Thyroid gland (tissue), 4 donors: ENCODE measurements at regions not wholly inside any gene's neighbourhood (a gene's known extent, or its start where the extent isn't known, plus 50 kb on each side); places are given as distances from the start of the nearest gene placed in this dataset.

Experiments
- DNase-seq, 2 donors: peaks; one replicate each; pipeline ENCODE4 v3.0.0-alpha.2; 2019
- H3K27ac ChIP-seq, 3 donors: fragments of 200-600 bp; sonication (generic); 1 replicate in 2 of 3; 2 replicates in 1 of 3; pipeline ENCODE4 v1.5.1; 2016 to 2019; ENCODE audit warnings: mild to moderate bottlenecking in 1 of 3, moderate library complexity in 1 of 3
- H3K27me3 ChIP-seq: fragments of 200-600 bp; sonication (generic); one replicate; pipeline ENCODE4 v1.5.1; 2019
- H3K36me3 ChIP-seq, 2 donors: fragments of 200-600 bp; sonication (generic); one replicate each; pipeline ENCODE4 v1.5.1; 2016 to 2019
- H3K4me1 ChIP-seq, 2 donors: fragments of 200-600 bp; sonication (generic); one replicate each; pipeline ENCODE4 v1.5.1; 2017 to 2019
- H3K4me3 ChIP-seq, 3 donors: fragments of 200-600 bp; sonication (generic); replicated peaks in 1 of 3; 1 replicate in 2 of 3; 2 replicates in 1 of 3; pipeline ENCODE4 v1.5.1; 2016; ENCODE audit warnings: mild to moderate bottlenecking in 1 of 3
- H3K9me3 ChIP-seq: fragments of 200-600 bp; sonication (generic); one replicate; pipeline ENCODE4 v1.5.1; 2017
- CTCF ChIP-seq, 6 experiments: fragments of 200-600 bp in 3 of 6; fragments of 450-650 bp in 3 of 6; sonication (generic) in 3 of 6; IDR thresholded peaks; one replicate each; pipeline ENCODE4 v1.5.1; 2016 to 2019; ENCODE audit warnings: antibody characterized with exemption in 6 of 6, mild to moderate bottlenecking in 2 of 6, inconsistent platforms in 1 of 6, moderate library complexity in 1 of 6
- POLR2A ChIP-seq, 2 donors: fragments of 450-650 bp; IDR thresholded peaks; one replicate each; pipeline ENCODE4 v1.6.1; 2017; ENCODE audit warnings: antibody characterized with exemption in 2 of 2, mild to moderate bottlenecking in 2 of 2, moderate library complexity in 1 of 2
- WGBS, 2 donors: methylation state at CpG; one replicate each; pipeline ENCODE4 v1.1.5; 2017; 5-methylcytosine and 5-hydroxymethylcytosine counted together
- intact Hi-C: fragments of 100-400 bp; cut with DNase I; formaldehyde crosslinking; loops from one replicate; pipeline ENCODE4 v1.15.1; 2023

GRCh38 chr5:174189654-174190541 lies 144.4 kb downstream of the NSG2 start:
- no peaks in the 10 kb centered on the region for H3K36me3 ChIP-seq
- DNase-seq: no peak
- H3K4me1 ChIP-seq: no peaks in the 10 kb centered on the region
- no peak overlapping the region for H3K4me3 ChIP-seq
- 41 to 46% methylated on average over 18 of the region's 19 CpGs for WGBS, 2 donors
- no peak overlapping the region for H3K27ac ChIP-seq
- no peaks in the 10 kb centered on the region for H3K9me3 ChIP-seq
- no peaks in the 10 kb centered on the region for H3K27me3 ChIP-seq
- TF ChIP-seq POLR2A (IDR thresholded peaks at IDR 0.05) (no peak), CTCF (IDR thresholded peaks at IDR 0.05) (no peak)
- intact Hi-C loops: no loop called here

- no peaks in the 10 kb centered on the region for H3K4me1 ChIP-seq
- no peaks in the 10 kb centered on the region for H3K36me3 ChIP-seq
- 74 to 75% methylated on average over 3 to 4 of the region's 4 CpGs for WGBS, 2 donors
- H3K27ac ChIP-seq: no peak overlapping the region
- H3K9me3 ChIP-seq: no peaks in the 10 kb centered on the region
- H3K4me3 ChIP-seq: no peak overlapping the region
- TF ChIP-seq POLR2A (IDR thresholded peaks at IDR 0.05) (no peak), CTCF (IDR thresholded peaks at IDR 0.05) (no peak)
- intact Hi-C loops: no loop called here
- no peaks in the 10 kb centered on the region for H3K27me3 ChIP-seq
- DNase-seq: no peak
Measured at GRCh38 chr5:174191076-174191475, 145.6 kb downstream of the NSG2 start.

GRCh38 chr5:174191850-174192655 lies 146.5 kb downstream of the NSG2 start:
- 72 to 76% methylated on average over 10 of the region's 10 CpGs for WGBS, 2 donors
- intact Hi-C loops: no loop called here
- no peaks in the 10 kb centered on the region for H3K36me3 ChIP-seq

GRCh38 chr5:174192901-174193300 lies 147.4 kb downstream of the NSG2 start:
- DNase-seq: no peak
- Histone ChIP-seq H3K27ac (no peak overlapping the region), H3K27me3 (no peaks in the 10 kb centered on the region), H3K4me1 (no peaks in the 10 kb centered on the region), H3K36me3 (no peaks in the 10 kb centered on the region), H3K9me3 (no peaks in the 10 kb centered on the region), H3K4me3 (no peak overlapping the region)
- WGBS, 2 donors: 89% methylated on average over 12 to 14 of the region's 14 CpGs
- intact Hi-C loops: no loop called here
- TF ChIP-seq CTCF (IDR thresholded peaks at IDR 0.05) (no peak), POLR2A (IDR thresholded peaks at IDR 0.05) (no peak)

More at GRCh38 chr5:174191850-174192655, 146.5 kb downstream of the NSG2 start:
- H3K27ac ChIP-seq: no peak overlapping the region
- H3K27me3 ChIP-seq: no peaks in the 10 kb centered on the region
- H3K9me3 ChIP-seq: no peaks in the 10 kb centered on the region
- no peaks in the 10 kb centered on the region for H3K4me1 ChIP-seq
- no peak overlapping the region for H3K4me3 ChIP-seq
- TF ChIP-seq POLR2A (IDR thresholded peaks at IDR 0.05): no peak
- no peak for TF ChIP-seq CTCF (IDR thresholded peaks at IDR 0.05)
- no peak for DNase-seq

GRCh38 chr5:174195517-174195916 lies 150.0 kb downstream of the NSG2 start:
- no peak overlapping the region for H3K4me3 ChIP-seq
- intact Hi-C loops: no loop called here
- no peak overlapping the region for H3K27ac ChIP-seq
- no peaks in the 10 kb centered on the region for H3K27me3 ChIP-seq
- H3K36me3 ChIP-seq: no peaks in the 10 kb centered on the region
- H3K4me1 ChIP-seq: no peaks in the 10 kb centered on the region
- TF ChIP-seq POLR2A (IDR thresholded peaks at IDR 0.05) (no peak), CTCF (IDR thresholded peaks at IDR 0.05) (no peak)
- WGBS, 2 donors: 53 to 59% methylated on average over 2 of the region's 2 CpGs
- no peak for DNase-seq
- no peaks in the 10 kb centered on the region for H3K9me3 ChIP-seq
